ENCODE measurements at regions not wholly inside any gene's neighbourhood (a gene's known extent, or its start where the extent isn't known, plus 50 kb on each side); places are given as distances from the start of the nearest gene placed in this dataset.

DNA sequence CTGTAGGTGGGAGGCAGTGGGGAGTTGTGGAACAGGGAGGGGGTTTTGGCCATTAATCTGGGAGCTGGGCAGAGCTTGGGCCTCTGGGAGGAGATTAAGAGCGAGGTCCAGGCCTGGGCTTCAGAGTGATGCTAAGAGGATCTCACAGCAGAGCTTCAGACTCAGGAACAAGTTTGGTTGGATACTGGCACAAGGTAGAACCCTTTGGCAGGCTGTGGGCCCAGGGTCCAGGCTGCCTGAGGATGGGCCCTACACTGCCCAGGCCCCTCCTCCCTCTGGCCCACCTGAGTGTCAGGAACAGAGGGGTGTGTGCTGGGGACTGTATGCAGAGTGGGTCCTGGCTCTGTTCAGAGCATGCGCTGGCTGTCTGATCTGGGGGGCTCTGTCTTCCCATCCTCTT is 334.9 kb downstream of the CYP26B1 start:
- H3K4me1 ChIP-seq (replicated peaks): no peaks in the 10 kb centered on the region
- no peaks in the 10 kb centered on the region for H3K36me3 ChIP-seq
- no peaks in the 10 kb centered on the region for H3K27me3 ChIP-seq (replicated peaks; ENCODE audit: insufficient read depth)
- WGBS: 92% methylated on average over 2 of the region's 2 CpGs
- H3K27ac ChIP-seq: no peak overlapping the region
- no peak for DNase-seq (ENCODE audit: low spot score)
- TF ChIP-seq, protein P1, sequence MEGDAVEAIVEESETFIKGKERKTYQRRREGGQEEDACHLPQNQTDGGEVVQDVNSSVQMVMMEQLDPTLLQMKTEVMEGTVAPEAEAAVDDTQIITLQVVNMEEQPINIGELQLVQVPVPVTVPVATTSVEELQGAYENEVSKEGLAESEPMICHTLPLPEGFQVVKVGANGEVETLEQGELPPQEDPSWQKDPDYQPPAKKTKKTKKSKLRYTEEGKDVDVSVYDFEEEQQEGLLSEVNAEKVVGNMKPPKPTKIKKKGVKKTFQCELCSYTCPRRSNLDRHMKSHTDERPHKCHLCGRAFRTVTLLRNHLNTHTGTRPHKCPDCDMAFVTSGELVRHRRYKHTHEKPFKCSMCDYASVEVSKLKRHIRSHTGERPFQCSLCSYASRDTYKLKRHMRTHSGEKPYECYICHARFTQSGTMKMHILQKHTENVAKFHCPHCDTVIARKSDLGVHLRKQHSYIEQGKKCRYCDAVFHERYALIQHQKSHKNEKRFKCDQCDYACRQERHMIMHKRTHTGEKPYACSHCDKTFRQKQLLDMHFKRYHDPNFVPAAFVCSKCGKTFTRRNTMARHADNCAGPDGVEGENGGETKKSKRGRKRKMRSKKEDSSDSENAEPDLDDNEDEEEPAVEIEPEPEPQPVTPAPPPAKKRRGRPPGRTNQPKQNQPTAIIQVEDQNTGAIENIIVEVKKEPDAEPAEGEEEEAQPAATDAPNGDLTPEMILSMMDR (IDR thresholded peaks at IDR 0.05): no peak
- TF ChIP-seq POLR2A (IDR thresholded peaks at IDR 0.05) (no peak), POLR2AphosphoS5 (IDR thresholded peaks at IDR 0.05) (no peak)
- no peak overlapping the region for H3K4me3 ChIP-seq
- intact Hi-C loops (cut with DNase I): no loop called here
- H3K9me3 ChIP-seq: no peaks in the 10 kb centered on the region

DNA sequence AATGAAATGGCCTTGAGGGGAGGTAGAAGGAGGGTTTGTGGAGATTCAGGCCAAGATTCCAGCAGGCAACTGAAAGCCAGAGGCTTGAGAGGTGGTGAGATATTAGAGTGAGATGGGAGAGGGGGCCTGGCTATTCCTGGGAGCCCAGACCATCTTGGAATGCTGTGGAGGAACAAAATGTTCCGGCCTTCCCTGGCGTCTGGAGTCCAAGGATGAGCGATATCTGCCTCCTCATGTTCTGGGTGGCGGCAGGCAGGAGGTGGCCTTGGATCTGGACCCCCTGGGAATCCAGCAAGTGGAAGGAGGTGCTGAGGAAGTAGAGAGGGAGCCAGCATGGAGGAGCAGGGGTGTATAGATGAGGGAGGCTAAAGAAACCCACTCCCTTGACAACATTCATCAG is 335.9 kb downstream of the CYP26B1 start:
- intact Hi-C loops (cut with DNase I): no loop called here
- Histone ChIP-seq H3K36me3 (no peaks in the 10 kb centered on the region), H3K4me1 (replicated peaks) (no peaks in the 10 kb centered on the region), H3K9me3 (no peaks in the 10 kb centered on the region), H3K27me3 (replicated peaks; ENCODE audit: insufficient read depth) (no peaks in the 10 kb centered on the region), H3K27ac (no peak overlapping the region), H3K4me3 (no peak overlapping the region)
- no peak for DNase-seq (ENCODE audit: low spot score)
- TF ChIP-seq, protein P1 (IDR thresholded peaks at IDR 0.05): no peak
- TF ChIP-seq POLR2AphosphoS5 (IDR thresholded peaks at IDR 0.05): no peak
- no peak for TF ChIP-seq POLR2A (IDR thresholded peaks at IDR 0.05)
- WGBS: 88% methylated on average over 4 of the region's 4 CpGs

DNA sequence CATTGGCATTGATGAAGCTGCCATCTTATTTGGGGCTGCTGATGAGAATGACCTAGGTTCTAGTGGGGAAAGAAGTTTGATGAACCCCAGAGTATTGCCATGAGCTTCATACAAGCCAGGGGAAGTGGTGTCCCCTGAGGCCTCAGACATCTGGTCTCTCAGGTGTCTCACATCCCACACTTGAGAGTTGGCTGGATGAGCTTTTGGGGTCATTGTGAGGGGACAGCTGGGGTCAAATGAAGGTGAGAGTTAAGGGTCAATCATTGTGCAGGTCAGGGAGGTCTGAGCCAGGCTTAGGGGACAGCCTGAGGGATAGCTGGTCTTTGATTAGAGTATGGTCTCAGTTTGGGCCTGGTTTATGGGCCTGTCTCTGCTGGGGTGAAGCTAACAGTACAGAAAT is 336.5 kb downstream of the CYP26B1 start:
- Histone ChIP-seq H3K27ac (no peak overlapping the region), H3K4me1 (replicated peaks) (no peaks in the 10 kb centered on the region), H3K36me3 (no peaks in the 10 kb centered on the region), H3K9me3 (no peaks in the 10 kb centered on the region), H3K27me3 (replicated peaks; ENCODE audit: insufficient read depth) (no peaks in the 10 kb centered on the region), H3K4me3 (no peak overlapping the region)
- TF ChIP-seq POLR2A (IDR thresholded peaks at IDR 0.05) (no peak), POLR2AphosphoS5 (IDR thresholded peaks at IDR 0.05) (no peak)
- TF ChIP-seq, protein P1 (IDR thresholded peaks at IDR 0.05): no peak
- no peak for DNase-seq (ENCODE audit: low spot score)
- intact Hi-C loops (cut with DNase I): no loop called here

DNA sequence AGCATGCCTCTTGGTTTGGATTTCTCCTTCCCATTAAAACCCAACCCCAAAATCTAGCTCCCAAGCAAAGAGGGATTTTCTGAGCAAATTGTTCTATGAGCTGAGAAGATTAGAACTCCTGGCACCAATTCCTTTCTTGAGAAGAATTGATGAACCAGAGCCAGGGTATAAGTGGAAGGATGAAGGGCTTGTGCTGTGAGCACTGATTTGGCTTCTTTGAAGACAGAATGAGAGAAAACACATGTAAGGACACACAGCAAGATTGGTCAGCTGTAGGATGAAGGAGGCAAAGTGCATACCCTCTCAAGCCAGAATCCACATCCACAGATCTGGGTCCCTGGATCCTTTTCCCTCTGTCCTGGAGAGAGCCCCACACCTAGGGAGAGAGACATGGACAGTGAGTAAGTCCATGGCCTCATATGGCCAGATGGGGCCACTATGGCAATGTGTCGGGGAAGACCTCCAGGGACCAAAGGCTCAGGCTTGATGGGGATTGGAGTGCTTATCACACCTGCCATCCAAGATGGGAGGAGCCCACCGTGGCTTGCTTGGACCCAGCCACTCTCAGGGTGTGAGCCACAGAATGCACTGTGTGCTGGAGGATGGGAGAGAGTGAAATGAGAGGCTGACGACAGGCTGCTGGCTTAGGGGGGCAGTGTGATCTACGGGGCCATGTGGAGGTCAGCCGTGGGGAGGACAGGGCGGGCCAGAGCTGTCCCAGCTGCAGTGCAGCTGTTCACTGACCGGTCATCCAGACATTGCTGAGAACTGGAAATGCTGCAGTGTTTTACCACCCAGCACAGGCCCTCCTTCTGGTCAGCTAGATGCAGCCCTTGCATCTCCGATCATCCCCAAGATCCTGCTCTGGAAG is 339.8 kb downstream of the CYP26B1 start:
- DNase-seq (ENCODE audit: low spot score): no peak
- Histone ChIP-seq H3K9me3 (no peaks in the 10 kb centered on the region), H3K36me3 (no peaks in the 10 kb centered on the region), H3K27ac (no peak overlapping the region), H3K27me3 (replicated peaks; ENCODE audit: insufficient read depth) (no peaks in the 10 kb centered on the region), H3K4me3 (no peak overlapping the region), H3K4me1 (replicated peaks) (no peaks in the 10 kb centered on the region)
- intact Hi-C loops (cut with DNase I): no loop called here
- TF ChIP-seq POLR2AphosphoS5 (IDR thresholded peaks at IDR 0.05) (no peak), POLR2A (IDR thresholded peaks at IDR 0.05) (no peak)
- TF ChIP-seq, protein P1 (IDR thresholded peaks at IDR 0.05): no peak
- 52% methylated on average over 8 of the region's 8 CpGs for WGBS

DNA sequence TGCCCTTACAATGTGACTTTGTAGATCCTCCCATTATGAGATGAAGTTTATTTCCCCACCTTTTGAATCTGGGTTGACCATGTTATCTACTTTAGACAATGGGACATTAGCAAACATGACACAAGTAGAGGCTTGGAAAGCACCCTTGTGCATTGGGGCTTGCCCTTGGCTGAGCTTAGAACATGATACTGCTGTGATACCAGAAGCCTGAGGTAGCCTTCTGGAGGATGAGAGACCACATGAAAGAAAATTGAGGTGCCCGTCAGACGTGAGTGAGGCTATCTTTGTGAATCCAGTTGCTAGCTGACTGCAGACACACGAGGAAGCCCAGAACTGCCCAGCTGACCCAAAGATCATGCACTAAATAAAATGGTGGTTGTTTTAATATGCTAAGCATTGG is 341.2 kb downstream of the CYP26B1 start:
- no peaks in the 10 kb centered on the region for H3K4me1 ChIP-seq (replicated peaks)
- H3K9me3 ChIP-seq: no peaks in the 10 kb centered on the region
- no peak for DNase-seq (ENCODE audit: low spot score)
- intact Hi-C loops (cut with DNase I): no loop called here
- TF ChIP-seq POLR2A (IDR thresholded peaks at IDR 0.05) (no peak), POLR2AphosphoS5 (IDR thresholded peaks at IDR 0.05) (no peak)
- TF ChIP-seq, protein P1 (IDR thresholded peaks at IDR 0.05): no peak
- no peak overlapping the region for H3K4me3 ChIP-seq
- no peaks in the 10 kb centered on the region for H3K36me3 ChIP-seq
- WGBS: 74% methylated on average over 3 of the region's 3 CpGs
- H3K27me3 ChIP-seq (replicated peaks; ENCODE audit: insufficient read depth): no peaks in the 10 kb centered on the region
- H3K27ac ChIP-seq: no peak overlapping the region

All from prostate gland (tissue), 2 donors.